GM12872 (cell line): ENCODE measurements at regions not wholly inside any gene's neighbourhood (a gene's known extent, or its start where the extent isn't known, plus 50 kb on each side); places are given as distances from the start of the nearest gene placed in this dataset.

Experiments
- TF ChIP-seq, protein P1 (sequence below): IDR thresholded peaks from 3 replicates; pipeline ENCODE4 v1.5.1; 2011; ENCODE audit warnings: low read depth, mild to moderate bottlenecking, low read length, moderate library complexity; ENCODE audit not compliant: insufficient read depth

- TF ChIP-seq, protein P1, sequence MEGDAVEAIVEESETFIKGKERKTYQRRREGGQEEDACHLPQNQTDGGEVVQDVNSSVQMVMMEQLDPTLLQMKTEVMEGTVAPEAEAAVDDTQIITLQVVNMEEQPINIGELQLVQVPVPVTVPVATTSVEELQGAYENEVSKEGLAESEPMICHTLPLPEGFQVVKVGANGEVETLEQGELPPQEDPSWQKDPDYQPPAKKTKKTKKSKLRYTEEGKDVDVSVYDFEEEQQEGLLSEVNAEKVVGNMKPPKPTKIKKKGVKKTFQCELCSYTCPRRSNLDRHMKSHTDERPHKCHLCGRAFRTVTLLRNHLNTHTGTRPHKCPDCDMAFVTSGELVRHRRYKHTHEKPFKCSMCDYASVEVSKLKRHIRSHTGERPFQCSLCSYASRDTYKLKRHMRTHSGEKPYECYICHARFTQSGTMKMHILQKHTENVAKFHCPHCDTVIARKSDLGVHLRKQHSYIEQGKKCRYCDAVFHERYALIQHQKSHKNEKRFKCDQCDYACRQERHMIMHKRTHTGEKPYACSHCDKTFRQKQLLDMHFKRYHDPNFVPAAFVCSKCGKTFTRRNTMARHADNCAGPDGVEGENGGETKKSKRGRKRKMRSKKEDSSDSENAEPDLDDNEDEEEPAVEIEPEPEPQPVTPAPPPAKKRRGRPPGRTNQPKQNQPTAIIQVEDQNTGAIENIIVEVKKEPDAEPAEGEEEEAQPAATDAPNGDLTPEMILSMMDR = no peak
These were observed 92.8 kb upstream of the HS6ST1 start for GRCh38 chr2:128411431-128411830.

DNA sequence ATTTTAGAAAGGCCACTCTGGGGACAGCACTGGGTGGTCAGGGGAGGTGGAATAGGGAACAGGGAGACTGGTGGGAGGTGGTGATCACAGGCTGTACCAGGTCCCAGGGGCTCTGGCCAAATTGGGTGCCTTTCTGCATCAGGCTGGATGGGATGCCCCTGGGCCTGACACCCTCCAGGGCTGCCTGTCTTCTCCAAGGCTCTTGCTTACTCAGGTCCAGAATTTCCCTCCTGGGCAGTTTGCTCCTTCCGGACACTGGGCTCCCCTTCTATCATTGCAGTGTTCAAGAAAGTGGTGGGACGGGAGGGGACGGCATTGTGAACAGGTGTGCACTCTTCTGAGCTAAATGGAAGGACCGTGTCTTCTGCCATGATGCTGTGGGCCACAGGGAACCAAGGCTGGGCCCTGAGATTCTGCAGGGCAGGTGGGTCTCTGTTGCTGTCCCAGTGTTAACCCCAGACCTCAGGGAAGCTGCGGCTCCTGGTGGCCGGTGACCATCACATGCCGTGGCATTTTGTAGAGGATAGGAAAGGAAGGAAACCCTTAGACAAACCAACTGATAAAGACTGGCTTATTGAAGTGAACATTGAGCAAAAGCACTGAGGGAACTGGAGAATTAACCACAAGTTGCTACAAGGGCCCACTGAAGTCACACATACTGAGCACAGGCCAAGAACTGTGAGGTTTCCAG, 93.7 kb upstream of the HS6ST1 start:
- TF ChIP-seq, protein P1 = no peak

- TF ChIP-seq, protein P1 = no peak
These were observed 94.5 kb upstream of the HS6ST1 start for GRCh38 chr2:128413014-128413717.

- TF ChIP-seq, protein P1 = no peak
These were observed 95.2 kb upstream of the HS6ST1 start for GRCh38 chr2:128413718-128414341.

DNA sequence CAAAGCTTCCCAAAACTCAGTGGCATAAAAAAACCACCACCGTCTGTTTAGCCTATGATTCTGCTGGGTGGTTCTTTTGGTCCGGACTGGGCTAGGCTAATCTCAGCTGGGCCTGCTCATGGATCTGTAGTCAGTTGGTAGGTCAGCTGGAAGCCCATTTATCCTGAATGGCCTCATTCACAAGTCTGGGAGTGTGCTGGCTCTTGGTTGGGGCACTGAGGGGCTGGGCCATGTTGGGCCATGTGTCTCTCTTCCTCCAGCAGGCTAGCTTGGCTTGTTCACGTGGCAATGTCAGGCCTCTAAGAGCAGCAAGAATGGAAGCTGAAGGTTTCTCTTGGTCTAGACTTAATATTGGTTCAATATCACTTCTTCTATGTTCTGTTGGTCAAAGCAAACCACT, 95.7 kb upstream of the HS6ST1 start:
- TF ChIP-seq, protein P1 = no peak

DNA sequence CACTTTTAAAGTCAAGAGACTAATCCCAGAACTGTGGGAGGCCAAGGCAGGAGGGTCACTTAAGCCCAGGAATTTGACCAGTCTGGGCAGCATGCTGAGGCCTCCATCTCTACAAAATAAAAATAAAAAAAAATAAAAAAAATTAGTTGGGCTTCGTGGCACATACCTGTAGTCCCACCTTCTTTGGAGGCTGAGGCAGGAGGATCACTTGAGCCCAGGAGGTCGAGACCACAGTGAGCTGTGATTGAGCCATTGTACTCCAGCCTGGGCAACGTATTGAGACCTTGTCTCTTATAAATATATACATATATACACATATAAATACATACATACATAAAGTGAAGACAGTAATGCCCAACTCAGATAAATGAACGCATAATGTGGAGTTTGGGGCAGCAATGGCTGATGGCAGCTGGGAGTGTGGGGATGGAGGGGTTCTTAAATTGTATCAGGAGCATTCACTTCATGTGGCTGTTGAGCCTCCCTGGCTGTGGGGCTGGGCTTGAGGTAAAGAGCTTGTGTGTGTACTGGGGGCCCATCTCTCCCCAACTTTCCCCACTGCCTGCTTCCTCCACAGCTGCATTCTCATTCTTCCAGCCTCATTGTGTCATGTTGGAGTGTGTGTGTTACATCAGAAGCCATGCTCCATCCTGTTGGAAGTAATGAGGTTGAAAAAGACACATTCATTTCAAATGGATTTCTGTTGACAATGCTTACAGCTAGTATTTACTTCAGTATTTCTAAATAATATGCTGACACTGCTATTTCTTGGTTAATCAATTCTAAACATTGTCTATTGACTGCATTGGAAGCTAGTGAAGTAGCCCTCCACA, 96.5 kb upstream of the HS6ST1 start:
- TF ChIP-seq, protein P1 = no peak

DNA sequence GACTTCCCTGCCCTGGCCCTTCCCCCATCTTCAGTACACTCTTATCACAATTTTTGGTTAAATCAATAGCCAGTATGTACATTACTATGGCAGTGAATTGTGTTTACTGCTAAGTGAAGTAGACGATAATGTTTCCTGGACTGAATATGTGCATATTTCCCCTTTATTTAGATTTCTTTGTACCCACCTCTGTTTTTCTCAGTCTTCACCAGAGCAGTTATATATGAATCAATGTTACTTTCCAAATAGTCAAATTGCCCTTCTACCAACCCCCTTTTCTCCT, 97.1 kb upstream of the HS6ST1 start:
- TF ChIP-seq, protein P1 = no peak
